Parathyroid adenoma (tissue), 2 donors: ENCODE measurements at regions not wholly inside any gene's neighbourhood (a gene's known extent, or its start where the extent isn't known, plus 50 kb on each side); places are given as distances from the start of the nearest gene placed in this dataset.

ENCODE experiments used
- H2AFZ ChIP-seq: fragments of 300-600 bp; sonication (generic); one replicate; pipeline ENCODE4 v1.7.0; 2017; ENCODE audit warnings: antibody characterized with exemption, mild to moderate bottlenecking
- H3K27ac ChIP-seq: fragments of 300-600 bp; sonication (generic); one replicate; pipeline ENCODE4 v1.7.0; 2017
- H3K27me3 ChIP-seq: fragments of 300-600 bp; sonication (generic); one replicate; pipeline ENCODE4 v1.7.0; 2017; ENCODE audit warnings: low read length; ENCODE audit not compliant: control insufficient read depth, insufficient read depth
- H3K36me3 ChIP-seq: fragments of 300-600 bp; sonication (generic); one replicate; pipeline ENCODE4 v1.7.0; 2017; ENCODE audit warnings: low read length; ENCODE audit not compliant: control insufficient read depth, insufficient read depth
- H3K4me1 ChIP-seq: fragments of 300-600 bp; sonication (generic); one replicate; pipeline ENCODE4 v1.7.0; 2017; ENCODE audit warnings: control low read depth
- H3K4me2 ChIP-seq: fragments of 300-600 bp; sonication (generic); one replicate; pipeline ENCODE4 v1.7.0; 2017; ENCODE audit warnings: low read length
- H3K4me3 ChIP-seq: fragments of 300-600 bp; sonication (generic); one replicate; pipeline ENCODE4 v1.7.0; 2017; ENCODE audit warnings: low read depth, low read length
- H3K79me2 ChIP-seq: fragments of 300-600 bp; sonication (generic); one replicate; pipeline ENCODE4 v1.7.0; 2017; ENCODE audit warnings: control low read depth
- H3K9ac ChIP-seq: fragments of 300-600 bp; sonication (generic); one replicate; pipeline ENCODE4 v1.7.0; 2017; ENCODE audit warnings: mild to moderate bottlenecking
- H3K9me3 ChIP-seq: fragments of 300-600 bp; sonication (generic); one replicate; pipeline ENCODE4 v1.7.0; 2017; ENCODE audit warnings: low read length; ENCODE audit not compliant: control insufficient read depth
- TF ChIP-seq, protein P1 (sequence below): fragments of 300-600 bp; sonication (generic); IDR thresholded peaks from one replicate; pipeline ENCODE4 v1.7.0; 2017; ENCODE audit warnings: antibody characterized with exemption, mild to moderate bottlenecking
- donor health status: primary hyperparathyroidism.

DNA sequence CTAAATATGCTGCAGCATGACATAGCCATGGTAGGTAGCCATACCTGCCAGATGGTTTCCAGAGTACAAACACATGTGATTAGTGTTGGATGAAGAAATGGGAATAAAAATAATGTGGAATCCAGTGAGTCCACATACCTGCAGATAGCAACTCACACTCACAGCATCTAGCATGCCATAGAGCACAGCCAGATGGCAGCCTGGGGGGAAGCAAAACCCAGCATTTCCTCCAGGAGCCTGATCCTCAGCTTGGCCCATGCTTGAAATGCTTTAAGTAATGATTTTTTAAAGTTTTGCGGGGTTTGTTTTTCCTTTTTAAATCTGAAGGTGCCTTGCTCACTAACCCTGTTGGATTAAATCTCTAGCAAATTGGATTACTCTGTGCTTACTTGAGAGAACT lies 535.1 kb downstream of the STK39 start:
- no peak overlapping the region for H2AFZ ChIP-seq
- H3K9me3 ChIP-seq: peaks cover 3% of the 10 kb centered on the region
- TF ChIP-seq, protein P1, sequence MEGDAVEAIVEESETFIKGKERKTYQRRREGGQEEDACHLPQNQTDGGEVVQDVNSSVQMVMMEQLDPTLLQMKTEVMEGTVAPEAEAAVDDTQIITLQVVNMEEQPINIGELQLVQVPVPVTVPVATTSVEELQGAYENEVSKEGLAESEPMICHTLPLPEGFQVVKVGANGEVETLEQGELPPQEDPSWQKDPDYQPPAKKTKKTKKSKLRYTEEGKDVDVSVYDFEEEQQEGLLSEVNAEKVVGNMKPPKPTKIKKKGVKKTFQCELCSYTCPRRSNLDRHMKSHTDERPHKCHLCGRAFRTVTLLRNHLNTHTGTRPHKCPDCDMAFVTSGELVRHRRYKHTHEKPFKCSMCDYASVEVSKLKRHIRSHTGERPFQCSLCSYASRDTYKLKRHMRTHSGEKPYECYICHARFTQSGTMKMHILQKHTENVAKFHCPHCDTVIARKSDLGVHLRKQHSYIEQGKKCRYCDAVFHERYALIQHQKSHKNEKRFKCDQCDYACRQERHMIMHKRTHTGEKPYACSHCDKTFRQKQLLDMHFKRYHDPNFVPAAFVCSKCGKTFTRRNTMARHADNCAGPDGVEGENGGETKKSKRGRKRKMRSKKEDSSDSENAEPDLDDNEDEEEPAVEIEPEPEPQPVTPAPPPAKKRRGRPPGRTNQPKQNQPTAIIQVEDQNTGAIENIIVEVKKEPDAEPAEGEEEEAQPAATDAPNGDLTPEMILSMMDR: no peak
- no peak overlapping the region for H3K4me3 ChIP-seq
- no peaks in the 10 kb centered on the region for H3K27me3 ChIP-seq
- no peaks in the 10 kb centered on the region for H3K4me1 ChIP-seq
- no peak overlapping the region for H3K9ac ChIP-seq
- H3K36me3 ChIP-seq: no peaks in the 10 kb centered on the region
- no peak overlapping the region for H3K27ac ChIP-seq
- no peak overlapping the region for H3K4me2 ChIP-seq
- no peaks in the 10 kb centered on the region for H3K79me2 ChIP-seq

DNA sequence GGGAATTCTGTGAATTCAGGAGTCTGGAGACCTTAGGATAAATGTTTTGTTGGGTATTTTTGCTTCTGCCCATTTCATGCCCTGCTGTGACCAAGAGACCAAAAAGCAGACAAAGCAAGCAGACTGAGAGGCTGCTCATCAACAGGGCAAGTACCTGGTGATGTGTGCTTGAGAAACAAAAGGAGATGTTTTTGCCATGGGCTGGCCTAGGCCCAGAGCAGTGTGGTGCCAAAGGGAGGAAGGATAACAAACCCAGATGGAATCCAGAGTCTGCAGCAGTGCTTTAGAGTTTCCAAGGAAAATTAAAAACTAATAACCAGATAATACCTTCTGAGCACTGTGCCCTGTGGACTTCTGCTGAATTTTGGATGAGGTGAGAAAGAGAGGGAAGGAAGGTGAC lies 538.4 kb downstream of the STK39 start:
- Histone ChIP-seq H3K9me3 (peaks cover 3% of the 10 kb centered on the region), H3K36me3 (no peaks in the 10 kb centered on the region), H3K4me1 (no peaks in the 10 kb centered on the region), H2AFZ (no peak overlapping the region), H3K27me3 (no peaks in the 10 kb centered on the region), H3K4me2 (no peak overlapping the region), H3K9ac (no peak overlapping the region), H3K27ac (no peak overlapping the region), H3K79me2 (no peaks in the 10 kb centered on the region), H3K4me3 (no peak overlapping the region)
- TF ChIP-seq, protein P1: no peak

DNA sequence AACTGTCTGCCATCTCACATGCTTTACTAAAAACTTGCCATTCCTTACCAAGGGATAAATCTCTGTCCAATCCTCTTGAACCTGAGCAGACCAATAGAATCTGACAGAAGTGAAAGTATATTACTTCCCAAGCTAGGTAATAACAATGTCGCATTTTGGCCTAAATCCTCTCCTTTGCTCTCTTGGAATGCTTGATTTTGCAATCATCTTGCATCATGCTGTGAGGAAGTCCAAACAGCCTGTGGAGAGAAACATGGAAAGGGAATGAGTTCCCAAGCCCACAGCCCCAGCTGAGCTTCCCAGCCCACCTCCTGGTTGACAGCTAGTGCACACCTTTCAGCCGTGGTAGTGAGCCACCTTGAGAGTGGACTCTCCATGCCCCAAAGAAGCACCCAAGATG lies 540.6 kb downstream of the STK39 start:
- TF ChIP-seq, protein P1: no peak
- no peak overlapping the region for H3K4me3 ChIP-seq
- H2AFZ ChIP-seq: no peak overlapping the region
- H3K79me2 ChIP-seq: no peaks in the 10 kb centered on the region
- H3K4me1 ChIP-seq: no peaks in the 10 kb centered on the region
- H3K9me3 ChIP-seq: no peaks in the 10 kb centered on the region
- H3K4me2 ChIP-seq: no peak overlapping the region
- no peak overlapping the region for H3K27ac ChIP-seq
- H3K27me3 ChIP-seq: no peaks in the 10 kb centered on the region
- H3K36me3 ChIP-seq: no peaks in the 10 kb centered on the region
- H3K9ac ChIP-seq: no peak overlapping the region

DNA sequence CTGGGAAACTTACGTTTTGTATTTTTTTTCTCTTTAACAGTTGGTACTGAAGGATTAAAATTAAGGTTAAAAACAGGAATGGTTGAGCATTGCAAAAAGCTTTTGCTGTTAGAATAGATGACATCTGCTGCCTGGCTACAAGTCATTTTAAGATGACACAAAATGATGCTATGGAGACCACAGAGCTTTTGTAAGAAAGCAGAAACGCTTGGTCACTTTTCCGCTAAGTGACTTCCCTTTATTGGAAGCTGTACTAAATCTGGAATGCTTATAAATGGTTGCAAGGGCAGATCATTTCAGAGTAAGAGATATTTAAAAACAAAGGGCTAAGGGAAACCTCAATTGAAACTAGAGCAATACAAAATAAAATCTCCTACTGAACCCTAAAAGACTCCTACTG lies 544.0 kb downstream of the STK39 start:
- no peaks in the 10 kb centered on the region for H3K4me1 ChIP-seq
- H3K27me3 ChIP-seq: no peaks in the 10 kb centered on the region
- no peak overlapping the region for H3K9ac ChIP-seq
- H3K79me2 ChIP-seq: no peaks in the 10 kb centered on the region
- no peak overlapping the region for H3K4me2 ChIP-seq
- TF ChIP-seq, protein P1: no peak
- no peak overlapping the region for H2AFZ ChIP-seq
- H3K9me3 ChIP-seq: no peaks in the 10 kb centered on the region
- no peak overlapping the region for H3K27ac ChIP-seq
- H3K4me3 ChIP-seq: no peak overlapping the region
- no peaks in the 10 kb centered on the region for H3K36me3 ChIP-seq

DNA sequence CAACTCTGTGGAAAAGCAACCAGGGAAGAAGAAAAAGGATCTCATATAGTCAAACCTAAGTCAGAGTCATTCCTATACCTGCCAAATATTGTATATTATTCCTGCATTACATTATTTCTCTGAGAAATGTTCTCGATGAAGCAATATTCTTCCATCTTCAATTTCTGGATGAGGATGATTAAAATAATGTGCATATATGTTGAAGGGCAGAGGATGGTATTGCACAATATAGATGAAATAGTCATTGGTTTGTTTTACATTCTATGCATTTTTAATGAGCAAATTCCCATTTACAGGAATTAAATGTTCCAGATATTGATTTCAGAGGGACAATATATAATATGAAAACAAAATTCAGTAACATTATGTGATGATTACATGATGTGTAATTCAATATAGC lies 545.2 kb downstream of the STK39 start:
- no peaks in the 10 kb centered on the region for H3K79me2 ChIP-seq
- TF ChIP-seq, protein P1: no peak
- H3K4me2 ChIP-seq: no peak overlapping the region
- H3K9ac ChIP-seq: no peak overlapping the region
- no peak overlapping the region for H3K4me3 ChIP-seq
- no peaks in the 10 kb centered on the region for H3K27me3 ChIP-seq
- H3K36me3 ChIP-seq: no peaks in the 10 kb centered on the region
- no peak overlapping the region for H2AFZ ChIP-seq
- H3K27ac ChIP-seq: no peak overlapping the region
- H3K4me1 ChIP-seq: no peaks in the 10 kb centered on the region
- no peaks in the 10 kb centered on the region for H3K9me3 ChIP-seq
